ENCODE measurements at regions not wholly inside any gene's neighbourhood (a gene's known extent, or its start where the extent isn't known, plus 50 kb on each side); places are given as distances from the start of the nearest gene placed in this dataset.

GRCh38 chr14:65888677-65889076 is 476.1 kb downstream of the FUT8 start:
- H3K27me3 ChIP-seq (ENCODE audit: insufficient read depth, low read length, poor library complexity), result no peaks in the 10 kb centered on the region
- no peak overlapping the region for H3K4me3 ChIP-seq (ENCODE audit: low read depth in 1 of 2, low read length in 2 of 2)
- H3K9ac ChIP-seq (ENCODE audit: low read depth, low read length), result no peak overlapping the region
- no peak overlapping the region for H3K4me2 ChIP-seq (ENCODE audit: insufficient read depth, low read length)
- no peak for DNase-seq
- H2AFZ ChIP-seq (ENCODE audit: low read depth, low read length), result no peak overlapping the region
- no peaks in the 10 kb centered on the region for H3K4me1 ChIP-seq (ENCODE audit: insufficient read depth, low read length)
- ATAC-seq (ENCODE audit: insufficient read depth, low read depth), result no peak
- no peaks in the 10 kb centered on the region for H3K79me2 ChIP-seq (ENCODE audit: insufficient read depth, low read length)
- H3K9me3 ChIP-seq (ENCODE audit: insufficient read depth, low read length, severe bottlenecking), result no peaks in the 10 kb centered on the region
- H4K20me1 ChIP-seq (ENCODE audit: insufficient read depth, low read length), result no peaks in the 10 kb centered on the region
- TF ChIP-seq, protein P1, sequence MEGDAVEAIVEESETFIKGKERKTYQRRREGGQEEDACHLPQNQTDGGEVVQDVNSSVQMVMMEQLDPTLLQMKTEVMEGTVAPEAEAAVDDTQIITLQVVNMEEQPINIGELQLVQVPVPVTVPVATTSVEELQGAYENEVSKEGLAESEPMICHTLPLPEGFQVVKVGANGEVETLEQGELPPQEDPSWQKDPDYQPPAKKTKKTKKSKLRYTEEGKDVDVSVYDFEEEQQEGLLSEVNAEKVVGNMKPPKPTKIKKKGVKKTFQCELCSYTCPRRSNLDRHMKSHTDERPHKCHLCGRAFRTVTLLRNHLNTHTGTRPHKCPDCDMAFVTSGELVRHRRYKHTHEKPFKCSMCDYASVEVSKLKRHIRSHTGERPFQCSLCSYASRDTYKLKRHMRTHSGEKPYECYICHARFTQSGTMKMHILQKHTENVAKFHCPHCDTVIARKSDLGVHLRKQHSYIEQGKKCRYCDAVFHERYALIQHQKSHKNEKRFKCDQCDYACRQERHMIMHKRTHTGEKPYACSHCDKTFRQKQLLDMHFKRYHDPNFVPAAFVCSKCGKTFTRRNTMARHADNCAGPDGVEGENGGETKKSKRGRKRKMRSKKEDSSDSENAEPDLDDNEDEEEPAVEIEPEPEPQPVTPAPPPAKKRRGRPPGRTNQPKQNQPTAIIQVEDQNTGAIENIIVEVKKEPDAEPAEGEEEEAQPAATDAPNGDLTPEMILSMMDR (IDR thresholded peaks at IDR 0.05; ENCODE audit: borderline replicate concordance, extremely low read depth, low read length, poor library complexity, severe bottlenecking), result no peak
- no peak for TF ChIP-seq EZH2 (IDR thresholded peaks at IDR 0.05; ENCODE audit: borderline replicate concordance, low read depth, low read length, severe bottlenecking)
- no peaks in the 10 kb centered on the region for H3K36me3 ChIP-seq (ENCODE audit: insufficient read depth, low read length)
- H3K27ac ChIP-seq (ENCODE audit: low read length), result no peak overlapping the region

DNA sequence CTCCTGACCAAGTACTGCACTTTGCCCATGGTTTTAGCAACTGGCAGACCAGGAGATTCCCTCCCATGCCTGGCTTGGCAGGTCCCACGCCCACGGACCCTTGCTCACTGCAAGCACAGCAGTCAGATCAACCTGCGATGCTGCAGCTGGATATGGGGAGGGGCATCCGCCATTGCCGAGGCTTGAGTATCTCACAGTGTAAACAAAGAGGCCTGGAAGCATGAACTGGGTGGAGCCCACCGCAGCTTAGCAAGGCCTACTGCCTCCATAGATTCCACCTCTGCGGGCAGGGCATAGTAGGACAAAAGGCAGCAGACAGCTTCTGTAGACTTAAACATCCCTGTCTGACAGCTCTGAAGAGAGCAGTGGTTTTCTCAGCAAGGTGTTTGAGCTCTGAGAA is 479.8 kb downstream of the FUT8 start:
- Histone ChIP-seq H3K4me2 (ENCODE audit: insufficient read depth, low read length) (no peak overlapping the region), H3K9me3 (ENCODE audit: insufficient read depth, low read length, severe bottlenecking) (no peaks in the 10 kb centered on the region), H3K4me3 (ENCODE audit: low read depth in 1 of 2, low read length in 2 of 2) (no peak overlapping the region), H3K9ac (ENCODE audit: low read depth, low read length) (no peak overlapping the region), H2AFZ (ENCODE audit: low read depth, low read length) (no peak overlapping the region), H3K27ac (ENCODE audit: low read length) (no peak overlapping the region), H3K36me3 (ENCODE audit: insufficient read depth, low read length) (no peaks in the 10 kb centered on the region), H3K4me1 (ENCODE audit: insufficient read depth, low read length) (no peaks in the 10 kb centered on the region), H3K27me3 (ENCODE audit: insufficient read depth, low read length, poor library complexity) (no peaks in the 10 kb centered on the region), H4K20me1 (ENCODE audit: insufficient read depth, low read length) (no peaks in the 10 kb centered on the region), H3K79me2 (ENCODE audit: insufficient read depth, low read length) (no peaks in the 10 kb centered on the region)
- TF ChIP-seq, protein P1 (IDR thresholded peaks at IDR 0.05; ENCODE audit: borderline replicate concordance, extremely low read depth, low read length, poor library complexity, severe bottlenecking), result no peak
- no peak for TF ChIP-seq EZH2 (IDR thresholded peaks at IDR 0.05; ENCODE audit: borderline replicate concordance, low read depth, low read length, severe bottlenecking)
- no peak for ATAC-seq (ENCODE audit: insufficient read depth, low read depth)
- DNase-seq, result no peak

DNA sequence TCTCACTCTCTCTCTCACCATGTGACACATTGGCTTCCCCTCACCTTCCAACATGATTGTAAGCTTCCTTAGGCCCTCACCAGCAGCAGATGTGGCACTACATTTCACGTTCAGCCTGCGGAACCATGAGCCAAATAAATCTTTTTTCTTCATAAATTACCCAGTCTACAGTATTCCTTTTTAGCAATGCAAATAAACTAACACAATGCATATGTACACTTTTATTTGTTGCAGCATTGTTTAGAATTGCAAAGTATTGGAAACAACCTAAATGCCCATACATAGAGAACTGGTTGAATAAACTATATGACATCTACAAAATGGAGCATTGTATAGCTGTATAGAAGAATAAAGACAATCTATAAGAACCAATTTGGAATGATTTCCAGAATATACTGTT is 487.6 kb downstream of the FUT8 start:
- H3K9ac ChIP-seq (ENCODE audit: low read depth, low read length), result no peak overlapping the region
- no peaks in the 10 kb centered on the region for H4K20me1 ChIP-seq (ENCODE audit: insufficient read depth, low read length)
- no peaks in the 10 kb centered on the region for H3K27me3 ChIP-seq (ENCODE audit: insufficient read depth, low read length, poor library complexity)
- no peak overlapping the region for H3K4me3 ChIP-seq (ENCODE audit: low read depth in 1 of 2, low read length in 2 of 2)
- H3K4me2 ChIP-seq (ENCODE audit: insufficient read depth, low read length), result no peak overlapping the region
- H3K79me2 ChIP-seq (ENCODE audit: insufficient read depth, low read length), result no peaks in the 10 kb centered on the region
- no peak for ATAC-seq (ENCODE audit: insufficient read depth, low read depth)
- TF ChIP-seq, protein P1 (IDR thresholded peaks at IDR 0.05; ENCODE audit: borderline replicate concordance, extremely low read depth, low read length, poor library complexity, severe bottlenecking), result no peak
- TF ChIP-seq EZH2 (IDR thresholded peaks at IDR 0.05; ENCODE audit: borderline replicate concordance, low read depth, low read length, severe bottlenecking), result no peak
- H3K27ac ChIP-seq (ENCODE audit: low read length), result no peak overlapping the region
- H3K36me3 ChIP-seq (ENCODE audit: insufficient read depth, low read length), result no peaks in the 10 kb centered on the region
- H3K9me3 ChIP-seq (ENCODE audit: insufficient read depth, low read length, severe bottlenecking), result peaks cover 15% of the 10 kb centered on the region
- peaks cover 3% of the 10 kb centered on the region for H3K4me1 ChIP-seq (ENCODE audit: insufficient read depth, low read length)
- H2AFZ ChIP-seq (ENCODE audit: low read depth, low read length), result no peak overlapping the region
- DNase-seq, result no peak

DNA sequence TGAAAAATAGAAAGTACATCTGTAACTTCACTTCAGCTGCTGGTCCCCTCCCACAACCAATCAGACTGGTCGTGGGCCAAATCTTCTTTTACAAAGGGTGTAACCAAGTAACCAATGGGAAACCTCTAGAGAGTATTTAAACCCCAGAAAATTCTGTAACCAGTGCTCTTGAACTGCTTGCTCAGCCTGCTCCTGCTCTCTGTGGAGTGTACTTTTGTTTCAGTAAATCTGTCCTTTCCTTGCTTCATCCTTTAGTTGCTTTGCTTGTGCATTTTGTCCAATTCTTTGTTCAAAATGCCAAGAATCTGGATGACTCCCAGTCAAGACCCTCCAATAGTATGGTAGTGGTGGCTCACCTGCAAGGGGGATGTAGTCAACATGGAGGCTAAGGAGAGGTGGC is 489.1 kb downstream of the FUT8 start:
- peaks cover 15% of the 10 kb centered on the region for H3K9me3 ChIP-seq (ENCODE audit: insufficient read depth, low read length, severe bottlenecking)
- DNase-seq, result no peak
- ATAC-seq (ENCODE audit: insufficient read depth, low read depth), result no peak
- H3K4me1 ChIP-seq (ENCODE audit: insufficient read depth, low read length), result peaks cover 3% of the 10 kb centered on the region
- H2AFZ ChIP-seq (ENCODE audit: low read depth, low read length), result no peak overlapping the region
- H3K4me3 ChIP-seq (ENCODE audit: low read depth in 1 of 2, low read length in 2 of 2), result no peak overlapping the region
- no peaks in the 10 kb centered on the region for H4K20me1 ChIP-seq (ENCODE audit: insufficient read depth, low read length)
- no peaks in the 10 kb centered on the region for H3K79me2 ChIP-seq (ENCODE audit: insufficient read depth, low read length)
- no peaks in the 10 kb centered on the region for H3K27me3 ChIP-seq (ENCODE audit: insufficient read depth, low read length, poor library complexity)
- no peak for TF ChIP-seq EZH2 (IDR thresholded peaks at IDR 0.05; ENCODE audit: borderline replicate concordance, low read depth, low read length, severe bottlenecking)
- TF ChIP-seq, protein P1 (IDR thresholded peaks at IDR 0.05; ENCODE audit: borderline replicate concordance, extremely low read depth, low read length, poor library complexity, severe bottlenecking), result no peak
- no peak overlapping the region for H3K27ac ChIP-seq (ENCODE audit: low read length)
- H3K4me2 ChIP-seq (ENCODE audit: insufficient read depth, low read length), result no peak overlapping the region
- no peak overlapping the region for H3K9ac ChIP-seq (ENCODE audit: low read depth, low read length)
- H3K36me3 ChIP-seq (ENCODE audit: insufficient read depth, low read length), result no peaks in the 10 kb centered on the region
